HCT116 (cell line): ENCODE measurements at regions not wholly inside any gene's neighbourhood (a gene's known extent, or its start where the extent isn't known, plus 50 kb on each side); places are given as distances from the start of the nearest gene placed in this dataset.

Experiments
- ATAC-seq: fragments of 200-7000 bp; cut with Tn5 transposase; 2 replicates; pipeline ENCODE4 v1.9.1; 2020; ENCODE audit warnings: mild to moderate bottlenecking, moderate library complexity
- BruUV-seq: library from RNA; stranded (reverse); fragments of 400-500 nt; replicated peaks from 2 replicates; lab custom pipeline; 2021; lab: Mats Ljungman, UMichigan
- CTCF ChIA-PET: fragments of 300-600 bp; sonication (Branson Sonifier 250); formaldehyde crosslinking; loops from one replicate; lab custom pipeline; 2021; ENCODE audit warnings: antibody characterized with exemption; lab: Charles Lee
- POLR2A ChIA-PET: fragments of 300-600, 350-600 bp; sonication (Branson Sonifier 250); formaldehyde crosslinking; loops from one replicate; lab custom pipeline; 2021; ENCODE audit warnings: antibody characterized with exemption; lab: Charles Lee
- RAD21 ChIA-PET, 2 experiments: fragments of 300-600 bp; sonication (Branson Sonifier 250); formaldehyde crosslinking; loops; one replicate each; lab custom pipeline; 2023; ENCODE audit warnings: low total read pairs in 2 of 2; ENCODE audit not compliant: uncharacterized antibody in 2 of 2, unreplicated experiment in 2 of 2, low non-redundant PET in 1 of 2; lab: Charles Lee
- DNase-seq: peaks from one replicate; pipeline ENCODE4 v3.0.0-alpha.2; 2010; ENCODE audit warnings: low read depth, low spot score
- H2AFZ ChIP-seq: fragments of 200-600 bp; shearing (Covaris generic), sonication (generic); 2 replicates; pipeline ENCODE4 v1.6.1; 2017; ENCODE audit warnings: low read depth, mixed run types, mixed read lengths, antibody characterized with exemption, low read length; ENCODE audit not compliant: poor library complexity, severe bottlenecking
- H3K27ac ChIP-seq: 2 replicates; pipeline ENCODE4 v1.5.1; 2012; ENCODE audit warnings: low read depth, low read length
- H3K27me3 ChIP-seq: fragments of 200-600 bp; sonication (generic); 2 replicates; pipeline ENCODE4 v1.6.1; 2016; ENCODE audit warnings: mixed run types, low read length, mixed read lengths; ENCODE audit not compliant: insufficient read depth
- H3K36me3 ChIP-seq, 2 experiments: fragments of 200-500 bp in 1 of 2; fragments of 200-600 bp in 1 of 2; sonication (Bioruptor generic) in 1 of 2; sonication (generic) in 1 of 2; 2 replicates each; pipeline versions ENCODE4 v1.5.1 to v1.6.1; 2014 to 2016; ENCODE audit warnings: low read length in 2 of 2, inconsistent platforms in 1 of 2, mixed read lengths in 1 of 2, mixed run types in 1 of 2; ENCODE audit not compliant: insufficient read depth in 2 of 2, control insufficient read depth in 1 of 2
- H3K4me1 ChIP-seq, 2 experiments: fragments of 200-600 bp in 1 of 2; sonication (generic) in 1 of 2; 2 replicates each; pipeline versions ENCODE4 v1.5.1 to v1.6.1; 2012 to 2017; ENCODE audit warnings: low read length in 2 of 2, inconsistent platforms in 1 of 2, mild to moderate bottlenecking in 1 of 2, mixed read lengths in 1 of 2, mixed run types in 1 of 2, moderate library complexity in 1 of 2; ENCODE audit not compliant: insufficient read depth in 2 of 2, control insufficient read depth in 1 of 2
- H3K4me2 ChIP-seq: fragments of 200-600 bp; sonication (generic); 2 replicates; pipeline ENCODE4 v1.6.1; 2017; ENCODE audit warnings: mixed run types, low read length, mixed read lengths
- H3K4me3 ChIP-seq, 2 experiments: fragments of 200-600 bp in 1 of 2; sonication (generic) in 1 of 2; replicated peaks in 1 of 2; 2 replicates each; pipeline ENCODE4 v1.5.1; 2011 to 2016; ENCODE audit warnings: low read length in 2 of 2, control low read depth in 1 of 2, low read depth in 1 of 2, mild to moderate bottlenecking in 1 of 2, mixed read lengths in 1 of 2, mixed run types in 1 of 2
- H3K79me2 ChIP-seq: fragments of 200-600 bp; sonication (generic); 2 replicates; pipeline ENCODE4 v1.6.1; 2017; ENCODE audit warnings: mild to moderate bottlenecking, mixed run types, low read length, moderate library complexity, mixed read lengths; ENCODE audit not compliant: insufficient read depth
- H3K9ac ChIP-seq: fragments of 200-600 bp; sonication (generic); 2 replicates; pipeline ENCODE4 v1.6.1; 2016; ENCODE audit warnings: low read length, mixed read lengths
- H3K9me2 ChIP-seq: fragments of 200-600 bp; sonication (generic), shearing (Covaris generic); 2 replicates; pipeline ENCODE4 v1.6.1; 2017; ENCODE audit warnings: mixed run types, mild to moderate bottlenecking, moderate library complexity; ENCODE audit not compliant: insufficient read depth
- H3K9me3 ChIP-seq, 2 experiments: fragments of 200-500 bp in 1 of 2; fragments of 200-600 bp in 1 of 2; sonication (Bioruptor generic) in 1 of 2; sonication (generic) in 1 of 2; 2 replicates each; pipeline ENCODE4 v1.6.1; 2014 to 2017; ENCODE audit warnings: low read length in 2 of 2, mixed read lengths in 2 of 2, inconsistent platforms in 1 of 2, low read depth in 1 of 2, mild to moderate bottlenecking in 1 of 2, mixed run types in 1 of 2, moderate library complexity in 1 of 2; ENCODE audit not compliant: control insufficient read depth in 1 of 2, insufficient read depth in 1 of 2
- H4K20me1 ChIP-seq: fragments of 200-600 bp; sonication (generic), shearing (Covaris generic); 2 replicates; pipeline ENCODE4 v1.6.1; 2017; ENCODE audit warnings: mixed run types, mild to moderate bottlenecking, moderate library complexity; ENCODE audit not compliant: insufficient read depth
- CBX3 ChIP-seq: IDR thresholded peaks from 2 replicates; pipeline ENCODE4 v1.6.1; 2012; ENCODE audit warnings: low read depth
- EGR1 ChIP-seq: IDR thresholded peaks from 2 replicates; pipeline ENCODE4 v1.6.1; 2012; ENCODE audit warnings: low read depth
- ELF1 ChIP-seq: IDR thresholded peaks from 2 replicates; pipeline ENCODE4 v1.6.1; 2012; ENCODE audit warnings: low read depth, borderline replicate concordance
- EZH2phosphoT487 ChIP-seq: fragments of 200-600 bp; IDR thresholded peaks from 2 replicates; pipeline ENCODE4 v1.6.1; 2018; ENCODE audit warnings: antibody characterized with exemption, borderline replicate concordance
- FOSL1 ChIP-seq: IDR thresholded peaks from 2 replicates; pipeline ENCODE4 v1.6.1; 2012; ENCODE audit warnings: low read depth
- MAX ChIP-seq: IDR thresholded peaks from 2 replicates; pipeline ENCODE4 v1.6.1; 2012
- POLR2A ChIP-seq: IDR thresholded peaks from 2 replicates; pipeline ENCODE4 v1.7.0; 2011; ENCODE audit warnings: borderline replicate concordance; ENCODE audit not compliant: insufficient read depth, insufficient read length; ENCODE audit errors: extremely low read depth
- REST ChIP-seq: IDR thresholded peaks from 2 replicates; pipeline ENCODE4 v1.6.1; 2012; ENCODE audit warnings: low read depth
- SIN3A ChIP-seq: IDR thresholded peaks from 2 replicates; pipeline ENCODE4 v1.6.1; 2012; ENCODE audit warnings: low read depth
- SP1 ChIP-seq: IDR thresholded peaks from 2 replicates; pipeline ENCODE4 v1.6.1; 2012; ENCODE audit warnings: low read depth
- SRF ChIP-seq: IDR thresholded peaks from 2 replicates; pipeline ENCODE4 v1.6.1; 2012; ENCODE audit warnings: low read depth
- TCF7L2 ChIP-seq: IDR thresholded peaks from 2 replicates; pipeline ENCODE4 v1.7.0; 2011; ENCODE audit warnings: borderline replicate concordance, inconsistent platforms; ENCODE audit not compliant: insufficient read depth, insufficient read length; ENCODE audit errors: extremely low read depth
- YY1 ChIP-seq: IDR thresholded peaks from 2 replicates; pipeline ENCODE4 v1.6.1; 2011; ENCODE audit warnings: low read length, low read depth, moderate library complexity, mild to moderate bottlenecking; ENCODE audit not compliant: insufficient replicate concordance; ENCODE audit errors: extremely low read depth
- ZFX ChIP-seq: fragments of 450-650 bp; IDR thresholded peaks from 2 replicates; pipeline ENCODE4 v1.6.1; 2017
- ZNF274 ChIP-seq: fragments of 200-500 bp; sonication (Bioruptor generic); IDR thresholded peaks from 2 replicates; pipeline ENCODE4 v1.6.1; 2014; ENCODE audit warnings: mild to moderate bottlenecking, low read depth, low read length, inconsistent platforms
- intact Hi-C: fragments of 100-400 bp; cut with micrococcal nuclease; formaldehyde crosslinking; loops from 2 replicates; pipeline ENCODE4 v1.10.0; 2022
- TF ChIP-seq, protein P1 (sequence below), 3 experiments: fragments of 200-600 bp in 1 of 3; sonication (generic) in 1 of 3; IDR thresholded peaks in 2 of 3; conservative IDR thresholded peaks in 1 of 3; 2 replicates each; pipeline ENCODE4 v1.5.1; 2012 to 2017; ENCODE audit warnings: low read depth in 2 of 3, low read length in 2 of 3, antibody characterized with exemption in 1 of 3, borderline replicate concordance in 1 of 3, control low read depth in 1 of 3, mild to moderate bottlenecking in 1 of 3, mixed read lengths in 1 of 3, mixed run types in 1 of 3, moderate library complexity in 1 of 3; ENCODE audit not compliant: insufficient read depth in 1 of 3

DNA sequence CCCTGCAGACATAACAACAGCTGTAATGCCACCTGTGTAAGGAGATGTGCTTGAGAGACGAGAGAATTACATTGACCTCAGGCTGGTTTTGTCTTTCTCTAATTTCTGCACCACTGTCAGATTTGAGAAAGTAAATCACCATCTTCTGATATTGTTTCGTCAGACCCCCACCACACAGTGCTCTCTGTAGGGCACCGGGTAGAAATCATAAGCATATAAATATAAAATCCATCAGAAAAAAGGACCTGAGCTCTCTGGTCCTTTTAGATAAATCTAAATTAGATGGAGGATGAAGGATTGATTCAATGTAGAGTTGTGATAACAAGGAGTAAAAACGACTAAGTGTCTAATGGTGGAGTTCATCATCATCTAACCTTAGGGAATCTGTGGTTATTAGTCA lies 1981.0 kb upstream of the PRR20A start:
- RAD21 ChIA-PET = no interaction called here
- Histone ChIP-seq H3K27me3 (no peaks in the 10 kb centered on the region), H3K4me3 (no peak overlapping the region), H2AFZ (no peak overlapping the region), H3K27ac (no peak overlapping the region), H3K79me2 (no peaks in the 10 kb centered on the region), H3K4me1 (no peaks in the 10 kb centered on the region), H3K9ac (no peak overlapping the region), H3K36me3 (no peaks in the 10 kb centered on the region), H3K4me2 (no peak overlapping the region), H4K20me1 (no peaks in the 10 kb centered on the region; the same call in 1 of the 2 replicates), H3K9me2 (no peaks in the 10 kb centered on the region), H3K9me3 (peaks cover 11 to 15% of the 10 kb centered on the region in 2 experiments; a peak in 2 of 4 replicates)
- ATAC-seq (no peak), DNase-seq (no peak)
- TF ChIP-seq, protein P1, sequence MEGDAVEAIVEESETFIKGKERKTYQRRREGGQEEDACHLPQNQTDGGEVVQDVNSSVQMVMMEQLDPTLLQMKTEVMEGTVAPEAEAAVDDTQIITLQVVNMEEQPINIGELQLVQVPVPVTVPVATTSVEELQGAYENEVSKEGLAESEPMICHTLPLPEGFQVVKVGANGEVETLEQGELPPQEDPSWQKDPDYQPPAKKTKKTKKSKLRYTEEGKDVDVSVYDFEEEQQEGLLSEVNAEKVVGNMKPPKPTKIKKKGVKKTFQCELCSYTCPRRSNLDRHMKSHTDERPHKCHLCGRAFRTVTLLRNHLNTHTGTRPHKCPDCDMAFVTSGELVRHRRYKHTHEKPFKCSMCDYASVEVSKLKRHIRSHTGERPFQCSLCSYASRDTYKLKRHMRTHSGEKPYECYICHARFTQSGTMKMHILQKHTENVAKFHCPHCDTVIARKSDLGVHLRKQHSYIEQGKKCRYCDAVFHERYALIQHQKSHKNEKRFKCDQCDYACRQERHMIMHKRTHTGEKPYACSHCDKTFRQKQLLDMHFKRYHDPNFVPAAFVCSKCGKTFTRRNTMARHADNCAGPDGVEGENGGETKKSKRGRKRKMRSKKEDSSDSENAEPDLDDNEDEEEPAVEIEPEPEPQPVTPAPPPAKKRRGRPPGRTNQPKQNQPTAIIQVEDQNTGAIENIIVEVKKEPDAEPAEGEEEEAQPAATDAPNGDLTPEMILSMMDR (IDR thresholded peaks at IDR 0.05 in 2 of 3, conservative IDR thresholded peaks at IDR 0.05 in 1 of 3; ENCODE audit: borderline replicate concordance in 1 of 3, insufficient read depth in 1 of 3, low read depth in 2 of 3, low read length in 2 of 3) = no peak
- TF ChIP-seq ELF1 (no peak), EGR1 (no peak), FOSL1 (no peak), SP1 (no peak), POLR2A (no peak), REST (no peak), YY1 (no peak), ZNF274 (no peak), SIN3A (no peak), MAX (no peak), CBX3 (no peak), EZH2phosphoT487 (no peak), TCF7L2 (no peak), SRF (no peak), ZFX (no peak)
- intact Hi-C loops = no loop called here
- no TSS peak for BruUV-seq
- POLR2A ChIA-PET = no interaction called here
- CTCF ChIA-PET = no interaction called here
